ENCODE measurements at regions not wholly inside any gene's neighbourhood (a gene's known extent, or its start where the extent isn't known, plus 50 kb on each side); places are given as distances from the start of the nearest gene placed in this dataset.

DNA sequence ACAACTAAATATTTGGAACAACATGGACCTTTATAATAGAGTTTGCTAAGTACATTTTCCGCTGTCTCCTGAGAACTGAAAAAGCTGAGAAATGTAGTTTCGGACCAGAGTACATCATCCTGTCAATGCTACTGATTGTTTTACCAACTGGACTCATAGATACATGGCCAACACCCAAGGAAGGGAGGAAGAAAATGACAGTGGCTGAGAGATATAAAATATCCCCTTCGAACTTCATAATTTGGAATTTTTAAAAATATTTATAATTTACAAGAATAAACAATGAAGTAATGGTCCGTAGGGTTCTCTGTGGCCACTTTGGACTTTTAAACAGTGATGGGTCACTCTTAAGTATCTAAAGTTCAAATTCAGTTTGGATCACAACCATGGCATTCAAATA is 1042.7 kb downstream of the MCTP2 start:
- WGBS, result 69% methylated on average over 4 of the region's 4 CpGs
- Histone ChIP-seq H3K4me3 (no peak overlapping the region), H3K9me3 (no peaks in the 10 kb centered on the region), H3K27me3 (replicated peaks; ENCODE audit: insufficient read depth) (no peaks in the 10 kb centered on the region), H3K27ac (no peak overlapping the region), H3K4me1 (replicated peaks) (no peaks in the 10 kb centered on the region), H3K36me3 (no peaks in the 10 kb centered on the region)
- DNase-seq (ENCODE audit: low spot score), result no peak
- TF ChIP-seq, protein P1, sequence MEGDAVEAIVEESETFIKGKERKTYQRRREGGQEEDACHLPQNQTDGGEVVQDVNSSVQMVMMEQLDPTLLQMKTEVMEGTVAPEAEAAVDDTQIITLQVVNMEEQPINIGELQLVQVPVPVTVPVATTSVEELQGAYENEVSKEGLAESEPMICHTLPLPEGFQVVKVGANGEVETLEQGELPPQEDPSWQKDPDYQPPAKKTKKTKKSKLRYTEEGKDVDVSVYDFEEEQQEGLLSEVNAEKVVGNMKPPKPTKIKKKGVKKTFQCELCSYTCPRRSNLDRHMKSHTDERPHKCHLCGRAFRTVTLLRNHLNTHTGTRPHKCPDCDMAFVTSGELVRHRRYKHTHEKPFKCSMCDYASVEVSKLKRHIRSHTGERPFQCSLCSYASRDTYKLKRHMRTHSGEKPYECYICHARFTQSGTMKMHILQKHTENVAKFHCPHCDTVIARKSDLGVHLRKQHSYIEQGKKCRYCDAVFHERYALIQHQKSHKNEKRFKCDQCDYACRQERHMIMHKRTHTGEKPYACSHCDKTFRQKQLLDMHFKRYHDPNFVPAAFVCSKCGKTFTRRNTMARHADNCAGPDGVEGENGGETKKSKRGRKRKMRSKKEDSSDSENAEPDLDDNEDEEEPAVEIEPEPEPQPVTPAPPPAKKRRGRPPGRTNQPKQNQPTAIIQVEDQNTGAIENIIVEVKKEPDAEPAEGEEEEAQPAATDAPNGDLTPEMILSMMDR (IDR thresholded peaks at IDR 0.05), result no peak
- intact Hi-C loops (cut with DNase I), result no loop called here

DNA sequence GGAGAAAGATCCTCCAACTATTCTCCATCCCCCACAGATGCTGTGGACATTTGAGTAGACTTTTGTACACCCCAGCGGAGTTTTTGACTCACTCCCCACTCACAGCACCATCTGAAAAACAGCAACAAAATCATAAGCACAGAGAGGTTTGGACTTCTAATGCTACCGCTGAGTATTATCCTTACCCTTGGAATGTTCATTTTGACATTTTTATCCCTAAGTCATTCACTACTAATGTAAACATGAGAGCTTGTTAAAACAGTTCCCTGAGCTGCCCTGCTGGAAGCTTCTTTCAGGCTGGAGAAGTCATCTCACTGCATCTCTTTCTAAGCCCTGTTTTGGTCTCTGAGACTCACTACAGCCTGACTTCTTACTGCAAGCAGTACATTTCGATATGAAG is 1045.9 kb downstream of the MCTP2 start:
- intact Hi-C loops (cut with DNase I), result loop anchor here (5.0 kb wide), 1 partner anchor 140 kb away; no protein-coding TSS in a partner anchor
- Histone ChIP-seq H3K27me3 (replicated peaks; ENCODE audit: insufficient read depth) (no peaks in the 10 kb centered on the region), H3K36me3 (no peaks in the 10 kb centered on the region), H3K4me1 (replicated peaks) (no peaks in the 10 kb centered on the region), H3K4me3 (no peak overlapping the region), H3K9me3 (no peaks in the 10 kb centered on the region), H3K27ac (peak overlapping the region; percentile 50 to 52)
- TF ChIP-seq, protein P1 (IDR thresholded peaks at IDR 0.05), result no peak
- no peak for TF ChIP-seq POLR2A (IDR thresholded peaks at IDR 0.05)
- TF ChIP-seq POLR2AphosphoS5 (IDR thresholded peaks at IDR 0.05), result peak; percentile 21
- WGBS, result 35% methylated on average over 3 of the region's 3 CpGs
- no peak for DNase-seq (ENCODE audit: low spot score)

DNA sequence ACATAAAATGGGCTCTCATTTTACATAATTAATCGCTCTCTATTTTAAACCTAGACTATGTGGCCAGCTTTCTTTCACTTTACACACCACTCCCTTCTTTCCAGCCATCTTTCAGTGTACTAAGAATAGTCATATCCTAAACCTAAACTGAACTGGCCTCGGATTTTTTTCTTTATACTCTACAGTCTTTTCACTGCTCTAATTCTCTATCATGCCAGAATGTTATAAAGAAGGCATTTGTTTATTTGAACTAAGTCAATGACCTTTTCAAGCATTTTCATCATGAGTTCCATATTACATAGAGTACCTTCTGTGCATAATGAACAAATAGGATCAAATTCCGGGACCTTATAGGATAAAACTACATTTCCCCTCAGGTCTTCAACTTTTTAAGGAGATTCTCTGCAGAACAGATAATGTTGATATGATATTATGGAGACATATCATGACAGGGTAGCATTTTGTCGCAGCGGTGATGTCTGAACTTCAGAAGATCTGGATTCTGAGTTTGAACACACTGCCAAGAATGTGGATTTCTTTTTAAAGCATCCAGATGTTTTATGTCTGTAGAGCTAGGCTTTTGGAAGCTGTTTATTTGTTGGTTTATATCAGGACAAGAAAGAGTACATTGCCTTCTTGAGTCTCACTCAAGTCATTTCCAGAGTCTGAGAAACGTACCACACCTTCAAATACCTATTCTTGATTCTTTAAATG is 1047.3 kb downstream of the MCTP2 start:
- Histone ChIP-seq H3K36me3 (no peaks in the 10 kb centered on the region), H3K4me3 (no peak overlapping the region), H3K27ac (peak overlapping the region in 1 of 2 donors; percentile 52), H3K9me3 (no peaks in the 10 kb centered on the region), H3K27me3 (replicated peaks; ENCODE audit: insufficient read depth) (no peaks in the 10 kb centered on the region), H3K4me1 (replicated peaks) (no peaks in the 10 kb centered on the region)
- intact Hi-C loops (cut with DNase I), result loop anchor here (5.0 kb wide), 1 partner anchor 139 kb away; no protein-coding TSS in a partner anchor
- no peak for TF ChIP-seq POLR2AphosphoS5 (IDR thresholded peaks at IDR 0.05)
- no peak for TF ChIP-seq POLR2A (IDR thresholded peaks at IDR 0.05)
- TF ChIP-seq, protein P1 (IDR thresholded peaks at IDR 0.05), result no peak
- WGBS, result 70% methylated on average over 6 of the region's 6 CpGs
- no peak for DNase-seq (ENCODE audit: low spot score)

DNA sequence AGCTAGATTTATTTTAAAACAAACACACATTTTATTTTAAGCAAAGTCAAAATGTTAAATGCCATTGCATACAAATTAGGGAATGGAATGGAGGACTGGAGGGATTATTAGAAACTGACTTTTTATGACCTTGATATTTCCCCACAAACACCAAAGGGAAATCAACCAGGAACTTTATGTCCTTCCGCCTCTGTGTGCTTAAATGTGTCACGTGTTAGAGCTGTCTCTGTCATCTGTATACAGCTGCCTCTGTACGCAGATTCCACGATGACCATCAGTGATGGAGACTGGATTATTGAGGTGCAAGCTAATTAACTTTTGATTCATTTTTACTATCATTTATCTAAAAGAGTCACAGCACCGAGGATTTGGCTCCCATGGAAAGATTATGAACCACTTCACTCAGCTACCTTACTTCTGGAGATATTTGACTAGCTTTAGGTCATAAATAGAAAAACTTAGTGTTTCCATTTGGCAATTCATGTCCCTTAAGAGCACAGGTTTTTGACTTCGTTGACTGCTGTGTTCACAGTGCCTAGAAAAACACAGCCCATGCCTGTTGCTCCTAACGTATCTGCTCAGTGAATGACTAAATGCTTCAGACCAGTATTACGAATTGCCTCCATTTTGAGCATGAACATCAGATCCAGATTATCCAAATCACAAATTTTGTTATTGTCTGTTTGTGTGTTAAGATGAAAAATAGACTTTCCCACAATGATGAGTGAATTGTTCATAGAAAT is 1048.1 kb downstream of the MCTP2 start:
- TF ChIP-seq, protein P1 (IDR thresholded peaks at IDR 0.05), result no peak
- TF ChIP-seq POLR2AphosphoS5 (IDR thresholded peaks at IDR 0.05) (no peak), POLR2A (IDR thresholded peaks at IDR 0.05) (no peak)
- no peaks in the 10 kb centered on the region for H3K36me3 ChIP-seq
- WGBS, result 77% methylated on average over 8 of the region's 8 CpGs
- DNase-seq (ENCODE audit: low spot score), result no peak
- no peaks in the 10 kb centered on the region for H3K4me1 ChIP-seq (replicated peaks)
- H3K9me3 ChIP-seq, result no peaks in the 10 kb centered on the region
- no peak overlapping the region for H3K4me3 ChIP-seq
- H3K27me3 ChIP-seq (replicated peaks; ENCODE audit: insufficient read depth), result no peaks in the 10 kb centered on the region
- H3K27ac ChIP-seq, result no peak overlapping the region
- intact Hi-C loops (cut with DNase I), result loop anchor here (5.0 kb wide), 1 partner anchor 138 kb away; no protein-coding TSS in a partner anchor
